Lower leg skin (tissue), 4 donors: ENCODE measurements at regions not wholly inside any gene's neighbourhood (a gene's known extent, or its start where the extent isn't known, plus 50 kb on each side); places are given as distances from the start of the nearest gene placed in this dataset.

Source experiments
- DNase-seq, 2 donors: peaks; one replicate each; pipeline ENCODE4 v3.0.0-alpha.2; 2019; ENCODE audit warnings: low spot score in 2 of 2
- H3K4me3 ChIP-seq: fragments of 200-600 bp; sonication (generic); 2 replicates; pipeline ENCODE4 v1.5.1; 2017; ENCODE audit warnings: mild to moderate bottlenecking, low read depth; ENCODE audit not compliant: poor library complexity, severe bottlenecking
- POLR2A ChIP-seq, 2 donors: fragments of 450-650 bp; IDR thresholded peaks; one replicate each; pipeline ENCODE4 v1.6.1; 2016 to 2017; ENCODE audit warnings: antibody characterized with exemption in 2 of 2, mild to moderate bottlenecking in 1 of 2, moderate library complexity in 1 of 2
- WGBS, 2 donors: methylation state at CpG; one replicate each; pipeline ENCODE4 v1.1.5; 2018; 5-methylcytosine and 5-hydroxymethylcytosine counted together
- intact Hi-C: fragments of 100-400 bp; cut with DNase I; formaldehyde crosslinking; loops from one replicate; pipeline ENCODE4 v1.15.0; 2023; ENCODE audit warnings: low total_unique reads
- TF ChIP-seq, protein P1 (sequence below), 3 donors: fragments of 450-650 bp; IDR thresholded peaks; one replicate each; pipeline ENCODE4 v1.5.1; 2016; ENCODE audit warnings: antibody characterized with exemption in 3 of 3, mild to moderate bottlenecking in 3 of 3, moderate library complexity in 2 of 3

GRCh38 chr11:27248576-27249509 lies 114.2 kb downstream of the CCDC34 start:
- H3K4me3 ChIP-seq = no peak overlapping the region
- intact Hi-C loops = no loop called here
- TF ChIP-seq, protein P1, sequence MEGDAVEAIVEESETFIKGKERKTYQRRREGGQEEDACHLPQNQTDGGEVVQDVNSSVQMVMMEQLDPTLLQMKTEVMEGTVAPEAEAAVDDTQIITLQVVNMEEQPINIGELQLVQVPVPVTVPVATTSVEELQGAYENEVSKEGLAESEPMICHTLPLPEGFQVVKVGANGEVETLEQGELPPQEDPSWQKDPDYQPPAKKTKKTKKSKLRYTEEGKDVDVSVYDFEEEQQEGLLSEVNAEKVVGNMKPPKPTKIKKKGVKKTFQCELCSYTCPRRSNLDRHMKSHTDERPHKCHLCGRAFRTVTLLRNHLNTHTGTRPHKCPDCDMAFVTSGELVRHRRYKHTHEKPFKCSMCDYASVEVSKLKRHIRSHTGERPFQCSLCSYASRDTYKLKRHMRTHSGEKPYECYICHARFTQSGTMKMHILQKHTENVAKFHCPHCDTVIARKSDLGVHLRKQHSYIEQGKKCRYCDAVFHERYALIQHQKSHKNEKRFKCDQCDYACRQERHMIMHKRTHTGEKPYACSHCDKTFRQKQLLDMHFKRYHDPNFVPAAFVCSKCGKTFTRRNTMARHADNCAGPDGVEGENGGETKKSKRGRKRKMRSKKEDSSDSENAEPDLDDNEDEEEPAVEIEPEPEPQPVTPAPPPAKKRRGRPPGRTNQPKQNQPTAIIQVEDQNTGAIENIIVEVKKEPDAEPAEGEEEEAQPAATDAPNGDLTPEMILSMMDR (IDR thresholded peaks at IDR 0.05) = no peak
- no peak for TF ChIP-seq POLR2A (IDR thresholded peaks at IDR 0.05)
- no peak for DNase-seq
- 56 to 64% methylated on average over 13 of the region's 13 CpGs for WGBS, 2 donors

DNA sequence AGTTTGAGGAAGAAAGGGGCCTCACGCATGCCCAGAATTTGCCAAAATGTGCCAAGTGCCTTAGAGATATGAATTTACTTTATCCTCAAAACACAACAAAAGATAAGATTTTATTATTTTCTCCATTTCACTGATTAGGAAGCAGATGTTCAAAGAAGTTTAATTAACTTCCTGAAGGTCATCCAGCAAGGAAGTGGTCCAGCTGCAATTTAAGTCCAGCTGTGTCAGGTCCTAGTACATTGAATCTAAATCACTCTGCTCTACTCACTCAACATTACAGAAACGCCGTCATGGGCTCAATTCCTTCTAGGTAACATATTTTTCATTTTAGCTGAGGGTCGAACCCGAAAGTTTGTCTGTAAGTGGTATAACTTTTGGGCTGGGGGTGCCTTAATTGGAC lies 115.4 kb downstream of the CCDC34 start:
- TF ChIP-seq, protein P1 (IDR thresholded peaks at IDR 0.05) = no peak
- no peak for TF ChIP-seq POLR2A (IDR thresholded peaks at IDR 0.05)
- 85 to 86% methylated on average over 5 of the region's 5 CpGs for WGBS, 2 donors
- no peak overlapping the region for H3K4me3 ChIP-seq
- intact Hi-C loops = no loop called here
- DNase-seq = no peak

GRCh38 chr11:27246925-27247324 lies 116.1 kb downstream of the CCDC34 start:
- no peak overlapping the region for H3K4me3 ChIP-seq
- TF ChIP-seq, protein P1 (IDR thresholded peaks at IDR 0.05) = no peak
- TF ChIP-seq POLR2A (IDR thresholded peaks at IDR 0.05) = no peak
- intact Hi-C loops = no loop called here
- 65 to 71% methylated on average over 3 of the region's 3 CpGs for WGBS, 2 donors
- DNase-seq = no peak

GRCh38 chr11:27244900-27245299 lies 118.1 kb downstream of the CCDC34 start:
- no peak for DNase-seq
- intact Hi-C loops = no loop called here

GRCh38 chr11:27242591-27242990 lies 120.4 kb downstream of the CCDC34 start:
- WGBS, 2 donors = 29 to 31% methylated on average over 1 of the region's 1 CpG

More at GRCh38 chr11:27244900-27245299, 118.1 kb downstream of the CCDC34 start:
- no peak overlapping the region for H3K4me3 ChIP-seq
- TF ChIP-seq POLR2A (IDR thresholded peaks at IDR 0.05) = no peak
- TF ChIP-seq, protein P1 (IDR thresholded peaks at IDR 0.05) = no peak

More at GRCh38 chr11:27242591-27242990, 120.4 kb downstream of the CCDC34 start:
- TF ChIP-seq, protein P1 (IDR thresholded peaks at IDR 0.05) = no peak
- TF ChIP-seq POLR2A (IDR thresholded peaks at IDR 0.05) = no peak
- intact Hi-C loops = no loop called here
- no peak for DNase-seq
- no peak overlapping the region for H3K4me3 ChIP-seq
